GM21576 (cell line): ENCODE measurements at regions not wholly inside any gene's neighbourhood (a gene's known extent, or its start where the extent isn't known, plus 50 kb on each side); places are given as distances from the start of the nearest gene placed in this dataset.
"Not testable (repeated sequence)": the region's sequence is repeated elsewhere in the genome, so short reads cannot be mapped to it uniquely, and the experiment has no call there.

ENCODE experiments used
- ATAC-seq: cut with Tn5 transposase; IDR thresholded peaks from one replicate; pipeline ENCODE4 v1.9.1; 2021; ENCODE audit warnings: mild to moderate bottlenecking, moderate library complexity; ENCODE audit not compliant: unreplicated experiment

- ATAC-seq, result no peak
Measured at GRCh38 chr1:172833954-172834353, 175.1 kb downstream of the FASLG start.

- ATAC-seq, result no peak
Measured at GRCh38 chr1:172834609-172835008, 175.7 kb downstream of the FASLG start.

GRCh38 chr1:172835834-172836233 lies 176.9 kb downstream of the FASLG start:
- no peak for ATAC-seq

GRCh38 chr1:172837816-172838679 lies 179.1 kb downstream of the FASLG start:
- no peak for ATAC-seq

- ATAC-seq, result no peak
Measured at GRCh38 chr1:172838680-172839313, 179.9 kb downstream of the FASLG start.

- ATAC-seq, result not testable (repeated sequence)
Measured at GRCh38 chr1:172839639-172840038, 180.7 kb downstream of the FASLG start.

- ATAC-seq, result no peak
Measured at GRCh38 chr1:172843444-172843843, 184.5 kb downstream of the FASLG start.

- no peak for ATAC-seq
Measured at GRCh38 chr1:172845371-172845770, 186.5 kb downstream of the FASLG start.

- ATAC-seq, result no peak
Measured at GRCh38 chr1:172845865-172846264, 187.0 kb downstream of the FASLG start.

- not testable (repeated sequence) for ATAC-seq
Measured at GRCh38 chr1:172847814-172848213, 188.9 kb downstream of the FASLG start.

- no peak for ATAC-seq
Measured at GRCh38 chr1:172849653-172850052, 190.8 kb downstream of the FASLG start.

- no peak for ATAC-seq
Measured at GRCh38 chr1:172851077-172851476, 192.2 kb downstream of the FASLG start.

GRCh38 chr1:172851856-172852255 lies 193.0 kb downstream of the FASLG start:
- ATAC-seq, result no peak

GRCh38 chr1:172855983-172856382 lies 194.8 kb downstream of the TNFSF18 start:
- ATAC-seq, result not testable (repeated sequence)

- ATAC-seq, result no peak
Measured at GRCh38 chr1:172863031-172863430, 187.7 kb downstream of the TNFSF18 start.

GRCh38 chr1:172867216-172867818 lies 183.4 kb downstream of the TNFSF18 start:
- ATAC-seq, result no peak

GRCh38 chr1:172870901-172871606 lies 179.7 kb downstream of the TNFSF18 start:
- ATAC-seq, result peak; percentile 50

GRCh38 chr1:172874950-172875349 lies 175.8 kb downstream of the TNFSF18 start:
- no peak for ATAC-seq

- no peak for ATAC-seq
Measured at GRCh38 chr1:172875892-172876291, 174.8 kb downstream of the TNFSF18 start.

GRCh38 chr1:172882385-172882784 lies 168.4 kb downstream of the TNFSF18 start:
- no peak for ATAC-seq

- ATAC-seq, result no peak
Measured at GRCh38 chr1:172882791-172883386, 167.9 kb downstream of the TNFSF18 start.
